Adipocyte (in vitro differentiated cells): ENCODE measurements at regions not wholly inside any gene's neighbourhood (a gene's known extent, or its start where the extent isn't known, plus 50 kb on each side); places are given as distances from the start of the nearest gene placed in this dataset.

Source experiments
- DNase-seq: peaks from one replicate; pipeline ENCODE4 v3.0.0-alpha.2; 2015; ENCODE audit warnings: low read depth
- H3K27me3 ChIP-seq: replicated peaks from 2 replicates; pipeline ENCODE4 v1.7.0; 2013; ENCODE audit warnings: mild to moderate bottlenecking, low read length, moderate library complexity; ENCODE audit not compliant: control insufficient read depth, insufficient read depth
- H3K36me3 ChIP-seq: 2 replicates; pipeline ENCODE4 v1.7.0; 2013; ENCODE audit warnings: low read length, mild to moderate bottlenecking, moderate library complexity; ENCODE audit not compliant: control insufficient read depth, insufficient read depth, severe bottlenecking
- H3K4me1 ChIP-seq: 2 replicates; pipeline ENCODE4 v1.7.0; 2013; ENCODE audit warnings: mild to moderate bottlenecking, low read length, moderate library complexity; ENCODE audit not compliant: control insufficient read depth, insufficient read depth
- H3K4me3 ChIP-seq: 2 replicates; pipeline ENCODE4 v1.7.0; 2013; ENCODE audit warnings: mild to moderate bottlenecking, low read length, moderate library complexity
- H3K9ac ChIP-seq: 2 replicates; pipeline ENCODE4 v1.7.0; 2013; ENCODE audit warnings: mild to moderate bottlenecking, low read length, moderate library complexity
- H3K9me3 ChIP-seq: 2 replicates; pipeline ENCODE4 v1.7.0; 2013; ENCODE audit warnings: mild to moderate bottlenecking, low read length, moderate library complexity; ENCODE audit not compliant: control insufficient read depth

- Histone ChIP-seq H3K27me3 (peaks cover 4% of the 10 kb centered on the region), H3K4me1 (no peaks in the 10 kb centered on the region), H3K9ac (no peak overlapping the region), H3K4me3 (no peak overlapping the region), H3K9me3 (no peaks in the 10 kb centered on the region), H3K36me3 (no peaks in the 10 kb centered on the region)
- no peak for DNase-seq
Observed at GRCh38 chr4:180641495-180641894, 1601.7 kb upstream of the TENM3 start.

- Histone ChIP-seq H3K4me3 (no peak overlapping the region), H3K27me3 (peaks cover 4% of the 10 kb centered on the region), H3K9me3 (no peaks in the 10 kb centered on the region), H3K4me1 (no peaks in the 10 kb centered on the region), H3K36me3 (no peaks in the 10 kb centered on the region), H3K9ac (no peak overlapping the region)
- no peak for DNase-seq
Observed at GRCh38 chr4:180642732-180643131, 1600.5 kb upstream of the TENM3 start.

GRCh38 chr4:180650273-180650672 lies 1592.9 kb upstream of the TENM3 start:
- DNase-seq: no peak
- H3K4me3 ChIP-seq: no peak overlapping the region

GRCh38 chr4:180652533-180652932 lies 1590.7 kb upstream of the TENM3 start:
- no peaks in the 10 kb centered on the region for H3K4me1 ChIP-seq
- H3K9ac ChIP-seq: no peak overlapping the region
- H3K4me3 ChIP-seq: no peak overlapping the region
- no peaks in the 10 kb centered on the region for H3K36me3 ChIP-seq
- H3K27me3 ChIP-seq: no peaks in the 10 kb centered on the region
- DNase-seq: no peak
- no peaks in the 10 kb centered on the region for H3K9me3 ChIP-seq

More at GRCh38 chr4:180650273-180650672, 1592.9 kb upstream of the TENM3 start:
- H3K4me1 ChIP-seq: no peaks in the 10 kb centered on the region
- no peaks in the 10 kb centered on the region for H3K9me3 ChIP-seq
- no peak overlapping the region for H3K9ac ChIP-seq
- H3K36me3 ChIP-seq: no peaks in the 10 kb centered on the region
- H3K27me3 ChIP-seq: no peaks in the 10 kb centered on the region

- H3K4me3 ChIP-seq: no peak overlapping the region
- no peak overlapping the region for H3K9ac ChIP-seq
- no peak for DNase-seq
- H3K4me1 ChIP-seq: no peaks in the 10 kb centered on the region
- H3K27me3 ChIP-seq: no peaks in the 10 kb centered on the region
- H3K36me3 ChIP-seq: no peaks in the 10 kb centered on the region
- H3K9me3 ChIP-seq: no peaks in the 10 kb centered on the region
Observed at GRCh38 chr4:180655886-180656285, 1587.3 kb upstream of the TENM3 start.

GRCh38 chr4:180657881-180658280 lies 1585.3 kb upstream of the TENM3 start:
- no peaks in the 10 kb centered on the region for H3K4me1 ChIP-seq
- no peak overlapping the region for H3K9ac ChIP-seq
- no peak for DNase-seq

GRCh38 chr4:180664766-180665368 lies 1578.3 kb upstream of the TENM3 start:
- no peaks in the 10 kb centered on the region for H3K36me3 ChIP-seq
- H3K9ac ChIP-seq: no peak overlapping the region
- DNase-seq: peak; percentile 96
- H3K4me3 ChIP-seq: no peak overlapping the region
- H3K9me3 ChIP-seq: no peaks in the 10 kb centered on the region
- no peaks in the 10 kb centered on the region for H3K27me3 ChIP-seq
- peaks cover 3% of the 10 kb centered on the region for H3K4me1 ChIP-seq

More at GRCh38 chr4:180657881-180658280, 1585.3 kb upstream of the TENM3 start:
- Histone ChIP-seq H3K9me3 (no peaks in the 10 kb centered on the region), H3K4me3 (no peak overlapping the region), H3K36me3 (no peaks in the 10 kb centered on the region), H3K27me3 (no peaks in the 10 kb centered on the region)

GRCh38 chr4:180665481-180665880 lies 1577.7 kb upstream of the TENM3 start:
- peaks cover 3% of the 10 kb centered on the region for H3K4me1 ChIP-seq
- no peak overlapping the region for H3K9ac ChIP-seq
- no peaks in the 10 kb centered on the region for H3K36me3 ChIP-seq
- no peak overlapping the region for H3K4me3 ChIP-seq
- H3K27me3 ChIP-seq: no peaks in the 10 kb centered on the region
- H3K9me3 ChIP-seq: no peaks in the 10 kb centered on the region
- DNase-seq: no peak

- H3K9me3 ChIP-seq: no peaks in the 10 kb centered on the region
- H3K36me3 ChIP-seq: no peaks in the 10 kb centered on the region
- DNase-seq: peak; percentile 86
- H3K27me3 ChIP-seq: no peaks in the 10 kb centered on the region
- H3K9ac ChIP-seq: no peak overlapping the region
- H3K4me1 ChIP-seq: peaks cover 3% of the 10 kb centered on the region
- H3K4me3 ChIP-seq: no peak overlapping the region
Observed at GRCh38 chr4:180665994-180666824, 1577.0 kb upstream of the TENM3 start.

GRCh38 chr4:180668732-180669131 lies 1574.5 kb upstream of the TENM3 start:
- Histone ChIP-seq H3K9ac (no peak overlapping the region), H3K4me3 (no peak overlapping the region), H3K4me1 (peaks cover 3% of the 10 kb centered on the region), H3K27me3 (no peaks in the 10 kb centered on the region), H3K9me3 (no peaks in the 10 kb centered on the region), H3K36me3 (no peaks in the 10 kb centered on the region)
- no peak for DNase-seq

- Histone ChIP-seq H3K9me3 (no peaks in the 10 kb centered on the region), H3K36me3 (no peaks in the 10 kb centered on the region), H3K9ac (no peak overlapping the region), H3K27me3 (no peaks in the 10 kb centered on the region), H3K4me1 (peaks cover 3% of the 10 kb centered on the region), H3K4me3 (no peak overlapping the region)
- no peak for DNase-seq
Observed at GRCh38 chr4:180669680-180670079, 1573.5 kb upstream of the TENM3 start.
